Peyer's patch (tissue), 4 donors: ENCODE measurements at regions not wholly inside any gene's neighbourhood (a gene's known extent, or its start where the extent isn't known, plus 50 kb on each side); places are given as distances from the start of the nearest gene placed in this dataset.

ENCODE experiments used
- CTCF ChIP-seq, 6 experiments: fragments of 450-650 bp in 4 of 6; fragments of 200-600 bp in 2 of 6; sonication (generic) in 1 of 6; IDR thresholded peaks; one replicate each; pipeline ENCODE4 v1.5.1; 2017 to 2019; ENCODE audit warnings: antibody characterized with exemption in 6 of 6, mild to moderate bottlenecking in 3 of 6, moderate library complexity in 1 of 6
- POLR2A ChIP-seq, 2 donors: fragments of 450-650 bp; IDR thresholded peaks; one replicate each; pipeline ENCODE4 v1.5.1; 2017; ENCODE audit warnings: antibody characterized with exemption in 2 of 2, mild to moderate bottlenecking in 2 of 2, moderate library complexity in 2 of 2

- TF ChIP-seq POLR2A (IDR thresholded peaks at IDR 0.05) (no peak), CTCF (IDR thresholded peaks at IDR 0.05) (no peak)
Observed at GRCh38 chr4:20428436-20429160, 176.9 kb downstream of the SLIT2 start.
